Neural cell (in vitro differentiated cells): ENCODE measurements at regions not wholly inside any gene's neighbourhood (a gene's known extent, or its start where the extent isn't known, plus 50 kb on each side); places are given as distances from the start of the nearest gene placed in this dataset.

ENCODE experiments used
- H2AFZ ChIP-seq: fragments of 200-600, 300-800 bp; sonication (generic), shearing (Covaris generic); 2 replicates; pipeline ENCODE4 v1.6.0; 2014; ENCODE audit warnings: low read depth, mild to moderate bottlenecking, antibody characterized with exemption, low read length, moderate library complexity
- H3F3A ChIP-seq: fragments of 200-600 bp; shearing (Covaris generic); 2 replicates; pipeline ENCODE4 v1.6.1; 2016; ENCODE audit warnings: mild to moderate bottlenecking, moderate library complexity, mixed read lengths, antibody characterized with exemption, low read length; ENCODE audit not compliant: insufficient read depth, poor library complexity, severe bottlenecking
- H3K27ac ChIP-seq: fragments of 200-600, 300-800 bp; sonication (generic), shearing (Covaris generic); 2 replicates; pipeline ENCODE4 v1.5.1; 2014; ENCODE audit warnings: mild to moderate bottlenecking, low read length, moderate library complexity
- H3K27me3 ChIP-seq: fragments of 300-800, 200-600 bp; sonication (generic), shearing (Covaris generic); 2 replicates; pipeline ENCODE4 v1.6.0; 2014; ENCODE audit warnings: mild to moderate bottlenecking, low read depth, low read length, moderate library complexity; ENCODE audit not compliant: insufficient read depth
- H3K36me3 ChIP-seq: fragments of 300-800, 200-600 bp; sonication (generic), shearing (Covaris generic); 2 replicates; pipeline ENCODE4 v1.5.1; 2014; ENCODE audit warnings: mild to moderate bottlenecking, antibody characterized with exemption, low read length, moderate library complexity; ENCODE audit not compliant: insufficient read depth
- H3K4me2 ChIP-seq: fragments of 300-800, 200-600 bp; sonication (generic), shearing (Covaris generic); 2 replicates; pipeline ENCODE4 v1.6.0; 2014; ENCODE audit warnings: mild to moderate bottlenecking, low read length
- H3K4me3 ChIP-seq: fragments of 300-800, 200-600 bp; sonication (generic), shearing (Covaris generic); 2 replicates; pipeline ENCODE4 v1.5.1; 2014; ENCODE audit warnings: mild to moderate bottlenecking, low read length, moderate library complexity
- H3K79me2 ChIP-seq: fragments of 200-600 bp; shearing (Covaris generic); replicated peaks from 2 replicates; pipeline ENCODE4 v1.6.0; 2014; ENCODE audit warnings: mild to moderate bottlenecking, low read length, moderate library complexity; ENCODE audit not compliant: insufficient read depth
- H3K9ac ChIP-seq: fragments of 300-800, 200-600 bp; sonication (generic), shearing (Covaris generic); 2 replicates; pipeline ENCODE4 v1.6.1; 2016; ENCODE audit warnings: mild to moderate bottlenecking, low read length, mixed read lengths
- H3K9me2 ChIP-seq: fragments of 200-600 bp; shearing (Covaris generic); 2 replicates; pipeline ENCODE4 v1.6.1; 2016; ENCODE audit warnings: mild to moderate bottlenecking, low read length, mixed read lengths; ENCODE audit not compliant: insufficient read depth
- H3K9me3 ChIP-seq: fragments of 200-600, 300-800 bp; sonication (generic), shearing (Covaris generic); 2 replicates; pipeline ENCODE4 v1.6.1; 2016; ENCODE audit warnings: mild to moderate bottlenecking, mixed run types, low read length, moderate library complexity, mixed read lengths
- H4K20me1 ChIP-seq: fragments of 200-600 bp; shearing (Covaris generic); 2 replicates; pipeline ENCODE4 v1.6.1; 2016; ENCODE audit warnings: mild to moderate bottlenecking, mixed run types; ENCODE audit not compliant: insufficient read depth
- EP300 ChIP-seq: fragments of 450-650 bp; conservative IDR thresholded peaks from 2 replicates; pipeline ENCODE4 v1.6.1; 2014; ENCODE audit warnings: antibody characterized with exemption, mild to moderate bottlenecking, moderate library complexity; ENCODE audit not compliant: poor library complexity, severe bottlenecking
- EZH2 ChIP-seq: fragments of 200-600, 300-800 bp; shearing (Covaris generic), sonication (generic); IDR thresholded peaks from 2 replicates; pipeline ENCODE4 v1.6.1; 2014; ENCODE audit warnings: antibody characterized with exemption, low read length, borderline replicate concordance, mild to moderate bottlenecking; ENCODE audit not compliant: insufficient read depth, poor library complexity, severe bottlenecking
- MXI1 ChIP-seq: fragments of 450-650 bp; conservative IDR thresholded peaks from 2 replicates; pipeline ENCODE4 v1.6.1; 2014; ENCODE audit warnings: antibody characterized with exemption, mild to moderate bottlenecking; ENCODE audit not compliant: poor library complexity, severe bottlenecking
- POLR2AphosphoS5 ChIP-seq: IDR thresholded peaks from 2 replicates; pipeline ENCODE4 v1.6.1; 2012
- RAD21 ChIP-seq: fragments of 450-650 bp; conservative IDR thresholded peaks from 2 replicates; pipeline ENCODE4 v1.6.1; 2014; ENCODE audit warnings: antibody characterized with exemption, mild to moderate bottlenecking, moderate library complexity
- SMC3 ChIP-seq: fragments of 450-650 bp; conservative IDR thresholded peaks from 2 replicates; pipeline ENCODE4 v1.6.1; 2014; ENCODE audit warnings: antibody characterized with exemption, mild to moderate bottlenecking, moderate library complexity; ENCODE audit not compliant: poor library complexity
- TAF1 ChIP-seq: IDR thresholded peaks from 2 replicates; pipeline ENCODE4 v1.6.1; 2012; ENCODE audit warnings: low read depth
- TF ChIP-seq, protein P1 (sequence below): IDR thresholded peaks from 2 replicates; pipeline ENCODE4 v1.6.1; 2012; ENCODE audit warnings: borderline replicate concordance
- TF ChIP-seq, protein P2 (sequence below): fragments of 450-650 bp; IDR thresholded peaks from 2 replicates; pipeline ENCODE4 v1.5.1; 2014; ENCODE audit warnings: antibody characterized with exemption, mild to moderate bottlenecking, moderate library complexity; ENCODE audit not compliant: poor library complexity, severe bottlenecking

GRCh38 chr4:59629348-59629747, 1570.8 kb upstream of the ADGRL3 start:
- Histone ChIP-seq H3K27me3 (no peaks in the 10 kb centered on the region), H2AFZ (no peak overlapping the region)

GRCh38 chr4:59630235-59630634, 1569.9 kb upstream of the ADGRL3 start:
- H3K9ac ChIP-seq: no peak overlapping the region
- no peak overlapping the region for H3K4me3 ChIP-seq
- no peaks in the 10 kb centered on the region for H4K20me1 ChIP-seq
- no peaks in the 10 kb centered on the region for H3K36me3 ChIP-seq
- H3K27ac ChIP-seq: no peak overlapping the region
- H3K9me2 ChIP-seq: no peaks in the 10 kb centered on the region
- H3K79me2 ChIP-seq: no peaks in the 10 kb centered on the region
- TF ChIP-seq, protein P1, sequence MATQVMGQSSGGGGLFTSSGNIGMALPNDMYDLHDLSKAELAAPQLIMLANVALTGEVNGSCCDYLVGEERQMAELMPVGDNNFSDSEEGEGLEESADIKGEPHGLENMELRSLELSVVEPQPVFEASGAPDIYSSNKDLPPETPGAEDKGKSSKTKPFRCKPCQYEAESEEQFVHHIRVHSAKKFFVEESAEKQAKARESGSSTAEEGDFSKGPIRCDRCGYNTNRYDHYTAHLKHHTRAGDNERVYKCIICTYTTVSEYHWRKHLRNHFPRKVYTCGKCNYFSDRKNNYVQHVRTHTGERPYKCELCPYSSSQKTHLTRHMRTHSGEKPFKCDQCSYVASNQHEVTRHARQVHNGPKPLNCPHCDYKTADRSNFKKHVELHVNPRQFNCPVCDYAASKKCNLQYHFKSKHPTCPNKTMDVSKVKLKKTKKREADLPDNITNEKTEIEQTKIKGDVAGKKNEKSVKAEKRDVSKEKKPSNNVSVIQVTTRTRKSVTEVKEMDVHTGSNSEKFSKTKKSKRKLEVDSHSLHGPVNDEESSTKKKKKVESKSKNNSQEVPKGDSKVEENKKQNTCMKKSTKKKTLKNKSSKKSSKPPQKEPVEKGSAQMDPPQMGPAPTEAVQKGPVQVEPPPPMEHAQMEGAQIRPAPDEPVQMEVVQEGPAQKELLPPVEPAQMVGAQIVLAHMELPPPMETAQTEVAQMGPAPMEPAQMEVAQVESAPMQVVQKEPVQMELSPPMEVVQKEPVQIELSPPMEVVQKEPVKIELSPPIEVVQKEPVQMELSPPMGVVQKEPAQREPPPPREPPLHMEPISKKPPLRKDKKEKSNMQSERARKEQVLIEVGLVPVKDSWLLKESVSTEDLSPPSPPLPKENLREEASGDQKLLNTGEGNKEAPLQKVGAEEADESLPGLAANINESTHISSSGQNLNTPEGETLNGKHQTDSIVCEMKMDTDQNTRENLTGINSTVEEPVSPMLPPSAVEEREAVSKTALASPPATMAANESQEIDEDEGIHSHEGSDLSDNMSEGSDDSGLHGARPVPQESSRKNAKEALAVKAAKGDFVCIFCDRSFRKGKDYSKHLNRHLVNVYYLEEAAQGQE: no peak
- TF ChIP-seq TAF1: no peak
- TF ChIP-seq MXI1: no peak
- no peak for TF ChIP-seq EP300
- no peak for TF ChIP-seq SMC3
- TF ChIP-seq RAD21: no peak
- TF ChIP-seq POLR2AphosphoS5: no peak
- TF ChIP-seq, protein P2, sequence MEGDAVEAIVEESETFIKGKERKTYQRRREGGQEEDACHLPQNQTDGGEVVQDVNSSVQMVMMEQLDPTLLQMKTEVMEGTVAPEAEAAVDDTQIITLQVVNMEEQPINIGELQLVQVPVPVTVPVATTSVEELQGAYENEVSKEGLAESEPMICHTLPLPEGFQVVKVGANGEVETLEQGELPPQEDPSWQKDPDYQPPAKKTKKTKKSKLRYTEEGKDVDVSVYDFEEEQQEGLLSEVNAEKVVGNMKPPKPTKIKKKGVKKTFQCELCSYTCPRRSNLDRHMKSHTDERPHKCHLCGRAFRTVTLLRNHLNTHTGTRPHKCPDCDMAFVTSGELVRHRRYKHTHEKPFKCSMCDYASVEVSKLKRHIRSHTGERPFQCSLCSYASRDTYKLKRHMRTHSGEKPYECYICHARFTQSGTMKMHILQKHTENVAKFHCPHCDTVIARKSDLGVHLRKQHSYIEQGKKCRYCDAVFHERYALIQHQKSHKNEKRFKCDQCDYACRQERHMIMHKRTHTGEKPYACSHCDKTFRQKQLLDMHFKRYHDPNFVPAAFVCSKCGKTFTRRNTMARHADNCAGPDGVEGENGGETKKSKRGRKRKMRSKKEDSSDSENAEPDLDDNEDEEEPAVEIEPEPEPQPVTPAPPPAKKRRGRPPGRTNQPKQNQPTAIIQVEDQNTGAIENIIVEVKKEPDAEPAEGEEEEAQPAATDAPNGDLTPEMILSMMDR: no peak
- no peak for TF ChIP-seq EZH2
- no peak overlapping the region for H2AFZ ChIP-seq
- H3K27me3 ChIP-seq: no peaks in the 10 kb centered on the region
- no peak overlapping the region for H3K4me2 ChIP-seq
- no peaks in the 10 kb centered on the region for H3F3A ChIP-seq
- no peaks in the 10 kb centered on the region for H3K9me3 ChIP-seq

More at GRCh38 chr4:59629348-59629747, 1570.8 kb upstream of the ADGRL3 start:
- no peak overlapping the region for H3K9ac ChIP-seq
- H3K9me3 ChIP-seq: no peaks in the 10 kb centered on the region
- H3K9me2 ChIP-seq: no peaks in the 10 kb centered on the region
- H3K36me3 ChIP-seq: no peaks in the 10 kb centered on the region
- no peak overlapping the region for H3K27ac ChIP-seq
- H3K4me3 ChIP-seq: no peak overlapping the region
- no peaks in the 10 kb centered on the region for H4K20me1 ChIP-seq
- no peaks in the 10 kb centered on the region for H3K79me2 ChIP-seq
- no peaks in the 10 kb centered on the region for H3F3A ChIP-seq
- H3K4me2 ChIP-seq: no peak overlapping the region
- TF ChIP-seq RAD21: no peak
- TF ChIP-seq POLR2AphosphoS5: no peak
- TF ChIP-seq, protein P1: no peak
- TF ChIP-seq EZH2: no peak
